ENCODE measurements at regions not wholly inside any gene's neighbourhood (a gene's known extent, or its start where the extent isn't known, plus 50 kb on each side); places are given as distances from the start of the nearest gene placed in this dataset.

DNA sequence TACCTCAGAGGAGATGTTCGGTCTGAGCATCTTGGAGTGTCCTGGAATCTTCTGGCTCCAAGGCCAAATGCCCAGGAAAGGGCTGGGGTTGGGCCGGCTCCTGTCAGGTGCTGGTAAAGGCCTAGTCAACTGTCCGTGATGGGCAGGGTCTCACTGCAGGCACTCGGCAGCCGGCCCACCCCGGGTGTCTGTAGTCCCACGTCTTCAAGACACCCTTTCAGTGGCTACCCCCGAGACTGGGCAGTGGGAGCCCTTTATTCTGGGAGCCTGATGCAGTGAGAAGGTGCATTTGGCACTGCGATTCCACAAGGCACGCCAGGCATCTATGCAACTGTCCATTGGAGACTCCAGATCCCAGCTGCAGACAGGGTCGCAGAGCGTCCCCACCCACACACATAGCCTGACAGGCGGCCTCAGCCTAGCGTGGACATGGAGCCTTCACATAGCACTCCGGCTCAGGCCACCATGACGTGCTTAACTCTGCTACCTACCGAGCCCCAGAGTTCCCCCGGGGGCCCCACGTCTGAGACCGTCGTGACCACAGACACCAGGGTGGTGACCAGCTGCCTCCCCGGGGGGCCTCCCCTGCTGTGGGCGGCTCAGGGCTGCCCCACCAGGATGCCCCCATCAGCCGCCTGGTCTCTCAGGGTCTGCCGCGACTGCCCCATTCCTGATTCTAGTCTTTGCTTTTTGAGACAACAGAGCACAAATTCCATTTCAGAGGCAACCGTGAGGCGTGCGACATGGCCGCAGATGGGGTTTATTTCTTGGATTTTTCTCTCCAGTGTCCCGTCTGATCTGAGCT is 331.8 kb upstream of the SFSWAP start:
- TF ChIP-seq, protein P1, sequence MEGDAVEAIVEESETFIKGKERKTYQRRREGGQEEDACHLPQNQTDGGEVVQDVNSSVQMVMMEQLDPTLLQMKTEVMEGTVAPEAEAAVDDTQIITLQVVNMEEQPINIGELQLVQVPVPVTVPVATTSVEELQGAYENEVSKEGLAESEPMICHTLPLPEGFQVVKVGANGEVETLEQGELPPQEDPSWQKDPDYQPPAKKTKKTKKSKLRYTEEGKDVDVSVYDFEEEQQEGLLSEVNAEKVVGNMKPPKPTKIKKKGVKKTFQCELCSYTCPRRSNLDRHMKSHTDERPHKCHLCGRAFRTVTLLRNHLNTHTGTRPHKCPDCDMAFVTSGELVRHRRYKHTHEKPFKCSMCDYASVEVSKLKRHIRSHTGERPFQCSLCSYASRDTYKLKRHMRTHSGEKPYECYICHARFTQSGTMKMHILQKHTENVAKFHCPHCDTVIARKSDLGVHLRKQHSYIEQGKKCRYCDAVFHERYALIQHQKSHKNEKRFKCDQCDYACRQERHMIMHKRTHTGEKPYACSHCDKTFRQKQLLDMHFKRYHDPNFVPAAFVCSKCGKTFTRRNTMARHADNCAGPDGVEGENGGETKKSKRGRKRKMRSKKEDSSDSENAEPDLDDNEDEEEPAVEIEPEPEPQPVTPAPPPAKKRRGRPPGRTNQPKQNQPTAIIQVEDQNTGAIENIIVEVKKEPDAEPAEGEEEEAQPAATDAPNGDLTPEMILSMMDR (conservative IDR thresholded peaks at IDR 0.05; ENCODE audit: low read depth, low read length), result no peak
- TF ChIP-seq EZH2 (IDR thresholded peaks at IDR 0.05; ENCODE audit: borderline replicate concordance, low read depth, low read length, poor library complexity, severe bottlenecking), result no peak
